C4-2B (cell line): ENCODE measurements at regions not wholly inside any gene's neighbourhood (a gene's known extent, or its start where the extent isn't known, plus 50 kb on each side); places are given as distances from the start of the nearest gene placed in this dataset.

Experiments
- CTCF ChIP-seq: fragments of 450-650 bp; conservative IDR thresholded peaks from 2 replicates; pipeline ENCODE4 v1.5.1; 2017; ENCODE audit warnings: mild to moderate bottlenecking
- ZFX ChIP-seq: fragments of 450-650 bp; IDR thresholded peaks from 2 replicates; pipeline ENCODE4 v1.6.1; 2017

- TF ChIP-seq CTCF: no peak
- no peak for TF ChIP-seq ZFX
These were observed 333.4 kb upstream of the ADGRL2 start for GRCh38 chr1:81467383-81467782.
